ENCODE measurements at regions not wholly inside any gene's neighbourhood (a gene's known extent, or its start where the extent isn't known, plus 50 kb on each side); places are given as distances from the start of the nearest gene placed in this dataset.
A peak's percentile ranks its signal among the peaks of the same experiment; 100 is the strongest.

DNA sequence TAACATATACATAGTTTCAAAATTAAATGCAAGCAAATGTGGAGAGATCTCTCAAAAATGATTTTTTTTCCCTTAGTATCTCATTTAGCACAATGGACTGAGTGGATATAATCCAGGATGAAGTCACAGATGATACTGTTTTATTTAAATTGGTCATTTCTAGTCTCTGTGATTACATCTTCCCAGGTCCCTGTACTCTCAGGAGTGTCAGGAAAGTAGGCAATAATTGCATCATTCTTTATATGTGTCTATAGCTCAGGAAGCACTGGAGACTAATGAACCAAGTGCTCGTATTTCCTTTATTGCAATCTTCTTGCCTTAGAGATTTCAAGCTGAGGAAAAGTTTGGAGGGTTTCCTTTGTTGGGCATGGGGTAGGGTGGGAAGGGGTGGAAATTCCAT lies 309.4 kb upstream of the THRB start:
- H3K4me3 ChIP-seq (replicated peaks; ENCODE audit: insufficient read depth, low read length) = no peak overlapping the region
- H3K27ac ChIP-seq (replicated peaks) = no peak overlapping the region
- DNase-seq (ENCODE audit: low read depth in 1 of 2, low spot score in 1 of 2) = no peak
- TF ChIP-seq, protein P1, sequence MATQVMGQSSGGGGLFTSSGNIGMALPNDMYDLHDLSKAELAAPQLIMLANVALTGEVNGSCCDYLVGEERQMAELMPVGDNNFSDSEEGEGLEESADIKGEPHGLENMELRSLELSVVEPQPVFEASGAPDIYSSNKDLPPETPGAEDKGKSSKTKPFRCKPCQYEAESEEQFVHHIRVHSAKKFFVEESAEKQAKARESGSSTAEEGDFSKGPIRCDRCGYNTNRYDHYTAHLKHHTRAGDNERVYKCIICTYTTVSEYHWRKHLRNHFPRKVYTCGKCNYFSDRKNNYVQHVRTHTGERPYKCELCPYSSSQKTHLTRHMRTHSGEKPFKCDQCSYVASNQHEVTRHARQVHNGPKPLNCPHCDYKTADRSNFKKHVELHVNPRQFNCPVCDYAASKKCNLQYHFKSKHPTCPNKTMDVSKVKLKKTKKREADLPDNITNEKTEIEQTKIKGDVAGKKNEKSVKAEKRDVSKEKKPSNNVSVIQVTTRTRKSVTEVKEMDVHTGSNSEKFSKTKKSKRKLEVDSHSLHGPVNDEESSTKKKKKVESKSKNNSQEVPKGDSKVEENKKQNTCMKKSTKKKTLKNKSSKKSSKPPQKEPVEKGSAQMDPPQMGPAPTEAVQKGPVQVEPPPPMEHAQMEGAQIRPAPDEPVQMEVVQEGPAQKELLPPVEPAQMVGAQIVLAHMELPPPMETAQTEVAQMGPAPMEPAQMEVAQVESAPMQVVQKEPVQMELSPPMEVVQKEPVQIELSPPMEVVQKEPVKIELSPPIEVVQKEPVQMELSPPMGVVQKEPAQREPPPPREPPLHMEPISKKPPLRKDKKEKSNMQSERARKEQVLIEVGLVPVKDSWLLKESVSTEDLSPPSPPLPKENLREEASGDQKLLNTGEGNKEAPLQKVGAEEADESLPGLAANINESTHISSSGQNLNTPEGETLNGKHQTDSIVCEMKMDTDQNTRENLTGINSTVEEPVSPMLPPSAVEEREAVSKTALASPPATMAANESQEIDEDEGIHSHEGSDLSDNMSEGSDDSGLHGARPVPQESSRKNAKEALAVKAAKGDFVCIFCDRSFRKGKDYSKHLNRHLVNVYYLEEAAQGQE (IDR thresholded peaks at IDR 0.05; ENCODE audit: insufficient replicate concordance, low read depth) = no peak
- TF ChIP-seq POLR2AphosphoS5 (IDR thresholded peaks at IDR 0.05; ENCODE audit: low read depth) (no peak), SPI1 (IDR thresholded peaks at IDR 0.05; ENCODE audit: borderline replicate concordance, low read depth) (no peak), GABPA (IDR thresholded peaks at IDR 0.05; ENCODE audit: low read depth) (no peak), CTCF (IDR thresholded peaks at IDR 0.05; ENCODE audit: insufficient read depth, low read length) (no peak)
- H3K27me3 ChIP-seq (ENCODE audit: insufficient read depth, poor library complexity, severe bottlenecking) = no peaks in the 10 kb centered on the region

GRCh38 chr3:24810881-24811280 lies 316.2 kb upstream of the THRB start:
- no peak overlapping the region for H3K27ac ChIP-seq (replicated peaks)
- TF ChIP-seq, protein P1 (IDR thresholded peaks at IDR 0.05; ENCODE audit: insufficient replicate concordance, low read depth) = no peak
- TF ChIP-seq SPI1 (IDR thresholded peaks at IDR 0.05; ENCODE audit: borderline replicate concordance, low read depth) = no peak
- no peak for TF ChIP-seq GABPA (IDR thresholded peaks at IDR 0.05; ENCODE audit: low read depth)
- no peak for TF ChIP-seq POLR2AphosphoS5 (IDR thresholded peaks at IDR 0.05; ENCODE audit: low read depth)
- TF ChIP-seq CTCF (IDR thresholded peaks at IDR 0.05; ENCODE audit: insufficient read depth, low read length) = no peak
- peak in 1 of 2 experiments; percentile 2 for DNase-seq (ENCODE audit: low read depth in 1 of 2, low spot score in 1 of 2)
- H3K4me3 ChIP-seq (replicated peaks; ENCODE audit: insufficient read depth, low read length) = no peak overlapping the region
- no peaks in the 10 kb centered on the region for H3K27me3 ChIP-seq (ENCODE audit: insufficient read depth, poor library complexity, severe bottlenecking)

DNA sequence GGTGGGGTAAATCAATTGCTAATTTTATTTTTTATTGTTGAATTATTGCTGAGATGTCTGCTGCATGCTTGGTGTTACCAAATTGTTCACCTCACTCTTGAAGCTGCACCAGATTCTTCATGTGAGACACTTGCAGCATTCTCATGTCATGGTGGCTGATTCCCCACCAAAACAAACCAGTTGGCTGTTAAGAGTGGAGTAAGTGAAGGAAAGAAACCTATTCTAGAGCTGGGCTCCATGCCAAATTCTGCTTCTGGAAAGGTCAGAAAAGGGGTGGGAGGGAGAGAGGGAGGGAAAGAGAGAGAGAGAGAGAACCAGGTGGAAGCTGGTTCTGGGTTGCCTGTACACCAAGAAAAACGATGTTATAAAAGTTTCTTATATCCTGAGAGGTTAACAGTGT lies 317.5 kb upstream of the THRB start:
- no peak overlapping the region for H3K4me3 ChIP-seq (replicated peaks; ENCODE audit: insufficient read depth, low read length)
- TF ChIP-seq, protein P1 (IDR thresholded peaks at IDR 0.05; ENCODE audit: insufficient replicate concordance, low read depth) = no peak
- TF ChIP-seq GABPA (IDR thresholded peaks at IDR 0.05; ENCODE audit: low read depth) = no peak

DNA sequence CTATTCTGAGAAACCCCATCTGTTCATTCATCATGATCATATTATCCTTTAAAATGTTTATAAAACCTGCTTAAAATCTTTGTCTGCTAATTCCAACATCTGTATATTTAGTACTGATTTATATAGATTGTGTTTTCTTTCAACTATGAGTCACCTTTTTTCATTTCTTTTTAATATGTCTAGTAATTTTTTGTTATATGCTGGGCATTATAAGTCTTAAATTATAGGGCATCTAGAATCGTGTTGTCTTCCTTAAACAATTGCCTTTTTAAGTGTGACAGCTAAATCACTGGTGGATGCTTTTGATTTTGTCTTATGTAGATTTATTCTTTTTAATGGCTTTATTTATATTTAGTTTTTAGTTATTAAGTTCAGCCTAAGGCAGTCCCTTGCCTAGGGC lies 323.4 kb upstream of the THRB start:
- no peak overlapping the region for H3K27ac ChIP-seq (replicated peaks)
- no peaks in the 10 kb centered on the region for H3K27me3 ChIP-seq (ENCODE audit: insufficient read depth, poor library complexity, severe bottlenecking)
- no peak for TF ChIP-seq POLR2AphosphoS5 (IDR thresholded peaks at IDR 0.05; ENCODE audit: low read depth)
- DNase-seq (ENCODE audit: low read depth in 1 of 2, low spot score in 1 of 2) = no peak
- H3K4me3 ChIP-seq (replicated peaks; ENCODE audit: insufficient read depth, low read length) = no peak overlapping the region

More for the DNA sequence above, 317.5 kb upstream of the THRB start:
- H3K27me3 ChIP-seq (ENCODE audit: insufficient read depth, poor library complexity, severe bottlenecking) = no peaks in the 10 kb centered on the region
- DNase-seq (ENCODE audit: low read depth in 1 of 2, low spot score in 1 of 2) = no peak
- no peak overlapping the region for H3K27ac ChIP-seq (replicated peaks)
